Right lobe of liver (tissue), 6 donors: ENCODE measurements at regions not wholly inside any gene's neighbourhood (a gene's known extent, or its start where the extent isn't known, plus 50 kb on each side); places are given as distances from the start of the nearest gene placed in this dataset.

Source experiments
- ATAC-seq, 4 donors: fragments of 200-7000 bp; cut with Tn5 transposase; one replicate each; pipeline ENCODE4 v1.9.1; 2020; ENCODE audit warnings: mild to moderate bottlenecking in 4 of 4, moderate library complexity in 4 of 4
- DNase-seq, 3 donors: peaks; one replicate each; pipeline ENCODE4 v3.0.0-alpha.2; 2020
- H3K27ac ChIP-seq, 3 donors: fragments of 200-600 bp; one replicate each; pipeline ENCODE4 v1.8.0; 2022
- H3K27me3 ChIP-seq, 2 donors: fragments of 200-600 bp; one replicate each; pipeline ENCODE4 v1.8.0; 2022
- H3K36me3 ChIP-seq, 4 donors: fragments of 200-600 bp; sonication (generic) in 1 of 4; one replicate each; pipeline versions ENCODE4 v1.5.1 to v1.8.0; 2017 to 2022; ENCODE audit warnings: control low read depth in 1 of 4
- H3K4me1 ChIP-seq, 4 donors: fragments of 200-600 bp; sonication (generic) in 1 of 4; one replicate each; pipeline versions ENCODE4 v1.5.1 to v1.8.0; 2017 to 2022; ENCODE audit warnings: control low read depth in 1 of 4
- H3K4me3 ChIP-seq, 3 donors: fragments of 200-600 bp; one replicate each; pipeline ENCODE4 v1.8.0; 2022
- H3K9me3 ChIP-seq, 4 donors: fragments of 200-600 bp; sonication (generic) in 1 of 4; one replicate each; pipeline versions ENCODE4 v1.5.1 to v1.8.0; 2017 to 2022; ENCODE audit warnings: control low read depth in 1 of 4
- CTCF ChIP-seq, 4 donors: fragments of 200-600 bp in 3 of 4; fragments of 450-650 bp in 1 of 4; IDR thresholded peaks; one replicate each; pipeline versions ENCODE4 v1.5.1 to v1.8.0; 2016 to 2022; ENCODE audit warnings: antibody characterized with exemption in 4 of 4, mild to moderate bottlenecking in 2 of 4
- POLR2A ChIP-seq: fragments of 450-650 bp; IDR thresholded peaks from one replicate; pipeline ENCODE4 v1.6.1; 2017; ENCODE audit warnings: antibody characterized with exemption, mild to moderate bottlenecking
- WGBS: methylation state at CpG from one replicate; pipeline ENCODE4 v1.1.6; 2018; ENCODE audit warnings: low coverage, low lambda C conversion rate; ENCODE audit not compliant: insufficient coverage; ENCODE audit errors: missing lambda C conversion rate; 5-methylcytosine and 5-hydroxymethylcytosine counted together
- intact Hi-C, 2 donors: fragments of 100-400 bp; cut with DNase I; formaldehyde crosslinking; loops; one replicate each; pipeline versions ENCODE4 v1.11.2 to v1.14.1; 2022
- donor health status: DM: no; HTN: yes; CAD: no.
- donor health status: DM: no; HTN: no; CAD: no.
- donor health status: DM: no; HTN: no; CAD: no.
- donor health status: DM: no; HTN: yes; CAD: no.
- donor health status: DM: no; HTN: yes; CAD: no.

GRCh38 chr1:14467112-14467511 lies 131.4 kb upstream of the KAZN start:
- Histone ChIP-seq H3K4me3 (no peak overlapping the region), H3K36me3 (no peaks in the 10 kb centered on the region), H3K4me1 (no peaks in the 10 kb centered on the region), H3K27ac (no peak overlapping the region), H3K27me3 (no peaks in the 10 kb centered on the region), H3K9me3 (no peaks in the 10 kb centered on the region)
- no peak for TF ChIP-seq POLR2A
- no peak for TF ChIP-seq CTCF (IDR thresholded peaks at IDR 0.05)
- no peak for DNase-seq
- 55% methylated on average over 1 of the region's 1 CpG for WGBS
- no peak for ATAC-seq
- intact Hi-C loops: no loop called here

GRCh38 chr1:14468751-14469150 lies 129.7 kb upstream of the KAZN start:
- ATAC-seq: no peak
- Histone ChIP-seq H3K9me3 (no peaks in the 10 kb centered on the region), H3K27ac (no peak overlapping the region), H3K27me3 (no peaks in the 10 kb centered on the region), H3K36me3 (no peaks in the 10 kb centered on the region), H3K4me1 (no peaks in the 10 kb centered on the region), H3K4me3 (no peak overlapping the region)
- no peak for TF ChIP-seq CTCF (IDR thresholded peaks at IDR 0.05)
- no peak for TF ChIP-seq POLR2A
- DNase-seq: no peak
- intact Hi-C loops: no loop called here
- 84% methylated on average over 7 of the region's 7 CpGs for WGBS

- TF ChIP-seq POLR2A (no peak), CTCF (IDR thresholded peaks at IDR 0.05) (no peak)
- Histone ChIP-seq H3K27ac (no peak overlapping the region), H3K4me1 (peaks cover 0 to 3% (median 0%) of the 10 kb centered on the region in 4 donors), H3K27me3 (no peaks in the 10 kb centered on the region), H3K4me3 (no peak overlapping the region), H3K36me3 (no peaks in the 10 kb centered on the region), H3K9me3 (no peaks in the 10 kb centered on the region)
- intact Hi-C loops: no loop called here
- no peak for DNase-seq
- 75% methylated on average over 3 of the region's 4 CpGs for WGBS
- ATAC-seq: no peak
Observed at GRCh38 chr1:14470802-14471201, 127.7 kb upstream of the KAZN start.

GRCh38 chr1:14474856-14475255 lies 123.6 kb upstream of the KAZN start:
- Histone ChIP-seq H3K4me1 (peaks cover 0 to 12% (median 0%) of the 10 kb centered on the region in 4 donors), H3K27me3 (no peaks in the 10 kb centered on the region), H3K36me3 (no peaks in the 10 kb centered on the region), H3K4me3 (no peak overlapping the region), H3K27ac (no peak overlapping the region), H3K9me3 (no peaks in the 10 kb centered on the region)
- no peak for DNase-seq
- intact Hi-C loops: no loop called here
- no peak for ATAC-seq
- TF ChIP-seq POLR2A (no peak), CTCF (IDR thresholded peaks at IDR 0.05) (no peak)
- WGBS: 78% methylated on average over 1 of the region's 1 CpG
